Glutamatergic neuron (in vitro differentiated cells): ENCODE measurements at regions not wholly inside any gene's neighbourhood (a gene's known extent, or its start where the extent isn't known, plus 50 kb on each side); places are given as distances from the start of the nearest gene placed in this dataset.

Experiments used
- DNase-seq: peaks from one replicate; pipeline ENCODE4 v3.0.0; 2022
- H3K27ac Mint-ChIP-seq: one replicate; pipeline ENCODE4 v1.8.0; 2020; ENCODE audit warnings: mild to moderate bottlenecking, mixed read lengths, inconsistent platforms; ENCODE audit not compliant: unreplicated experiment
- H3K27me3 Mint-ChIP-seq: one replicate; pipeline ENCODE4 v1.8.0; 2020; ENCODE audit warnings: mild to moderate bottlenecking, moderate library complexity, mixed read lengths, inconsistent platforms; ENCODE audit not compliant: unreplicated experiment
- H3K36me3 Mint-ChIP-seq: one replicate; pipeline ENCODE4 v1.8.0; 2020; ENCODE audit warnings: mild to moderate bottlenecking, mixed read lengths, inconsistent platforms; ENCODE audit not compliant: unreplicated experiment
- H3K4me1 Mint-ChIP-seq: one replicate; pipeline ENCODE4 v1.8.0; 2020; ENCODE audit warnings: mild to moderate bottlenecking, low read depth, mixed read lengths, inconsistent platforms; ENCODE audit not compliant: unreplicated experiment
- H3K4me3 Mint-ChIP-seq: one replicate; pipeline ENCODE4 v1.8.0; 2020; ENCODE audit warnings: mild to moderate bottlenecking, mixed read lengths, inconsistent platforms; ENCODE audit not compliant: unreplicated experiment
- H3K9me3 Mint-ChIP-seq: one replicate; pipeline ENCODE4 v1.8.0; 2020; ENCODE audit warnings: mild to moderate bottlenecking, moderate library complexity, mixed read lengths, inconsistent platforms; ENCODE audit not compliant: unreplicated experiment
- CTCF ChIP-seq: fragments of 200-600 bp; sonication (generic); IDR thresholded peaks from one replicate; pipeline ENCODE4 v1.5.0; 2021; ENCODE audit not compliant: partially characterized antibody, unreplicated experiment

DNA sequence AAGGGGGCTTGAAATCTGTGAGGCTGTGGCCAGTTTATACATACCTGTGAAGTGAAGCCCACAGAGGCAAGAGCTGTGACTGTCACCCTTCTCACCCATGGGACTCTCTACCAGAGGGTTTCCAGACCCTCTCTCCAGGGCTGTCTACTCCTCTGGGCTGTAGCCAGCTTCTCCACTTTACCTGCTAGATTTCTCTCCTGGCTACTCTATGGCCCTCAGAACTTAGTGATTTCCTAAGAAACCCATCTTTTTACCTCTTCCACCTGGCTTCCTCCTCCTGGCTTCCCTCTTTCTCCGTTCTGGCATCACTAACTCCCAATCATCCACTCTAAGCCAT is 78.0 kb downstream of the SEC61B start:
- Mint-ChIP-seq H3K4me3 (no peak overlapping the region), H3K27me3 (peaks cover 14% of the 10 kb centered on the region), H3K4me1 (peaks cover 37% of the 10 kb centered on the region), H3K36me3 (no peaks in the 10 kb centered on the region), H3K27ac (peak overlapping the region; percentile 62), H3K9me3 (peaks cover 21% of the 10 kb centered on the region)
- DNase-seq, result no peak
- no peak for TF ChIP-seq CTCF

DNA sequence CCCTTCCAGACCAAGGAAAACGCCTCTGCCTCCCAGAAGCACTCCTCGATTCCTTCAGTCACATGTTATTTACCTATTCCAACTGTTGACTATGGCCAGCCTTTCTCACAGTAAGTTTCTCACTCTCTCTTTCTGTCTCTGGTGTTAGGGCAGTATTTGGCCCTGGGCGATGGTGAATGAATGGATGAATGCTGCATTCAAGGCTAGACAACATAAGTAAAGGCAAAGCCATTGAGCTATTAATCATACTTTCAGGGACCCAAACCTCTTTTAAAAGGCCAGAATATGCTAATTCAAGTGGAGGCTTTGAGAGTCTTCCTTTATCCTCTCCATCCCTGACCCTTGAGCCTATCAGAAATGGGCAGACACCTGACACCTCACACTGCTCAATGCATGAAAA is 78.5 kb downstream of the SEC61B start:
- no peak for TF ChIP-seq CTCF
- Mint-ChIP-seq H3K27ac (no peak overlapping the region), H3K9me3 (peaks cover 17% of the 10 kb centered on the region), H3K27me3 (peaks cover 11% of the 10 kb centered on the region), H3K36me3 (peaks cover 3% of the 10 kb centered on the region), H3K4me3 (no peak overlapping the region), H3K4me1 (peaks cover 33% of the 10 kb centered on the region)
- DNase-seq, result no peak

GRCh38 chr9:99303177-99303576 is 81.1 kb downstream of the SEC61B start:
- Mint-ChIP-seq H3K4me3 (no peak overlapping the region), H3K4me1 (peaks cover 15% of the 10 kb centered on the region), H3K9me3 (no peaks in the 10 kb centered on the region), H3K27me3 (peaks cover 3% of the 10 kb centered on the region), H3K27ac (no peak overlapping the region), H3K36me3 (peaks cover 5% of the 10 kb centered on the region)
- DNase-seq, result no peak
- TF ChIP-seq CTCF, result no peak

GRCh38 chr9:99305124-99305523 is 83.0 kb downstream of the SEC61B start:
- no peak for DNase-seq
- Mint-ChIP-seq H3K36me3 (peaks cover 5% of the 10 kb centered on the region), H3K4me3 (no peak overlapping the region), H3K27ac (no peak overlapping the region), H3K9me3 (no peaks in the 10 kb centered on the region), H3K27me3 (peaks cover 4% of the 10 kb centered on the region), H3K4me1 (peaks cover 20% of the 10 kb centered on the region)
- TF ChIP-seq CTCF, result no peak

- TF ChIP-seq CTCF, result no peak
- no peak overlapping the region for H3K27ac Mint-ChIP-seq
- H3K4me1 Mint-ChIP-seq, result peaks cover 16% of the 10 kb centered on the region
- H3K9me3 Mint-ChIP-seq, result no peaks in the 10 kb centered on the region
- no peak overlapping the region for H3K4me3 Mint-ChIP-seq
- H3K27me3 Mint-ChIP-seq, result peaks cover 4% of the 10 kb centered on the region
- peaks cover 5% of the 10 kb centered on the region for H3K36me3 Mint-ChIP-seq
- DNase-seq, result peak; percentile 26
Observed at GRCh38 chr9:99305820-99306811, 84.0 kb downstream of the SEC61B start.
